ENCODE measurements at regions not wholly inside any gene's neighbourhood (a gene's known extent, or its start where the extent isn't known, plus 50 kb on each side); places are given as distances from the start of the nearest gene placed in this dataset.

- no peak overlapping the region for H2AFZ ChIP-seq (ENCODE audit: low read depth, low read length)
- no peaks in the 10 kb centered on the region for H3K36me3 ChIP-seq (ENCODE audit: control insufficient read depth, insufficient read depth, low read length)
- peaks cover 5 to 7% of the 10 kb centered on the region in 2 experiments; a peak in 2 of 5 replicates for H3K27me3 ChIP-seq (ENCODE audit: control insufficient read depth in 2 of 2, insufficient read depth in 2 of 2, low read length in 2 of 2)
- H3K9me3 ChIP-seq (replicated peaks; ENCODE audit: control insufficient read depth, insufficient read depth, low read depth, low read length): no peaks in the 10 kb centered on the region
- no peak for TF ChIP-seq RAD21 (CRISPR knock-in tag; conservative IDR thresholded peaks at IDR 0.05 in 1 of 2, IDR thresholded peaks at IDR 0.05 in 1 of 2)
- TF ChIP-seq SRF (CRISPR knock-in tag; IDR thresholded peaks at IDR 0.05): peak in 1 of 2 experiments; percentile 84; a peak in 2 of 4 replicates
- peak; percentile 81; the same call in 1 of the 2 replicates for TF ChIP-seq ZNF395 (CRISPR knock-in tag; IDR thresholded peaks at IDR 0.05)
- no peak for TF ChIP-seq ZC3H11A (IDR thresholded peaks at IDR 0.05; ENCODE audit: low read depth, low read length)
- no peak for TF ChIP-seq TRIM24 (IDR thresholded peaks at IDR 0.05)
- no peak for TF ChIP-seq GTF2A2 (tag; IDR thresholded peaks at IDR 0.05)
- POLR2A ChIA-PET: interaction anchor here (0.6 to 1.5 kb wide), 5 partner anchors 8 to 407 kb away, joined by 3 to 6 read pairs (median 3); no protein-coding TSS in a partner anchor
- intact Hi-C loops (cut with micrococcal nuclease): no loop called here
- H4K20me1 ChIP-seq (replicated peaks; ENCODE audit: control insufficient read depth, insufficient read depth, low read length): no peaks in the 10 kb centered on the region
- H3K9ac ChIP-seq (ENCODE audit: insufficient read depth in 1 of 2, low read depth in 2 of 2, low read length in 2 of 2): no peak overlapping the region
- DNase-seq (ENCODE audit: extremely low read depth in 1 of 4, low spot score in 3 of 4) (no peak), FAIRE-seq (no peak), ATAC-seq (no peak)
- in situ Hi-C loops (cut with MboI): no loop called here
- H3K79me2 ChIP-seq (ENCODE audit: control insufficient read depth, insufficient read depth, low read length): no peaks in the 10 kb centered on the region
- no peaks in the 10 kb centered on the region for H3K9me1 ChIP-seq (ENCODE audit: control insufficient read depth, insufficient read depth, low read length)
- CTCF ChIA-PET (ENCODE audit: low intra/inter-chr PET ratio): no interaction called here
- H3K27ac ChIP-seq (ENCODE audit: extremely low read depth, low read depth, low read length): no peak overlapping the region
- 14% methylated on average over 3 of the region's 3 CpGs for WGBS (ENCODE audit: insufficient coverage, low coverage, missing lambda C conversion rate)
- BruUV-seq (replicated peaks): no TSS peak
- no peak overlapping the region for H3K4me2 ChIP-seq (ENCODE audit: insufficient read depth, low read length)
- H3K4me3 ChIP-seq: no peak overlapping the region
- peaks cover 0 to 13% of the 10 kb centered on the region in 2 experiments; a peak in 3 of 5 replicates for H3K4me1 ChIP-seq (replicated peaks in 1 of 2; ENCODE audit: control insufficient read depth in 2 of 2, insufficient read depth in 2 of 2, low read length in 2 of 2)
Observed at GRCh38 chr6:47106216-47106615, 64.1 kb upstream of the ADGRF1 start.
